Prostate gland (tissue), 2 donors: ENCODE measurements at regions not wholly inside any gene's neighbourhood (a gene's known extent, or its start where the extent isn't known, plus 50 kb on each side); places are given as distances from the start of the nearest gene placed in this dataset.

Experiments
- POLR2A ChIP-seq: fragments of 450-650 bp; IDR thresholded peaks from one replicate; pipeline ENCODE4 v1.6.1; 2016; ENCODE audit warnings: antibody characterized with exemption, mild to moderate bottlenecking
- POLR2AphosphoS5 ChIP-seq: sonication (generic); formaldehyde crosslinking; IDR thresholded peaks from one replicate; pipeline ENCODE4 v1.6.1; 2017; ENCODE audit warnings: antibody characterized with exemption
- TF ChIP-seq, protein P1 (sequence below), 4 experiments: fragments of 200-600 bp in 2 of 4; fragments of 450-650 bp in 2 of 4; sonication (generic) in 2 of 4; IDR thresholded peaks; 1 replicate in 3 of 4; 2 replicates in 1 of 4; pipeline ENCODE4 v1.5.1; 2016 to 2019; ENCODE audit warnings: antibody characterized with exemption in 4 of 4, mild to moderate bottlenecking in 2 of 4, moderate library complexity in 2 of 4

DNA sequence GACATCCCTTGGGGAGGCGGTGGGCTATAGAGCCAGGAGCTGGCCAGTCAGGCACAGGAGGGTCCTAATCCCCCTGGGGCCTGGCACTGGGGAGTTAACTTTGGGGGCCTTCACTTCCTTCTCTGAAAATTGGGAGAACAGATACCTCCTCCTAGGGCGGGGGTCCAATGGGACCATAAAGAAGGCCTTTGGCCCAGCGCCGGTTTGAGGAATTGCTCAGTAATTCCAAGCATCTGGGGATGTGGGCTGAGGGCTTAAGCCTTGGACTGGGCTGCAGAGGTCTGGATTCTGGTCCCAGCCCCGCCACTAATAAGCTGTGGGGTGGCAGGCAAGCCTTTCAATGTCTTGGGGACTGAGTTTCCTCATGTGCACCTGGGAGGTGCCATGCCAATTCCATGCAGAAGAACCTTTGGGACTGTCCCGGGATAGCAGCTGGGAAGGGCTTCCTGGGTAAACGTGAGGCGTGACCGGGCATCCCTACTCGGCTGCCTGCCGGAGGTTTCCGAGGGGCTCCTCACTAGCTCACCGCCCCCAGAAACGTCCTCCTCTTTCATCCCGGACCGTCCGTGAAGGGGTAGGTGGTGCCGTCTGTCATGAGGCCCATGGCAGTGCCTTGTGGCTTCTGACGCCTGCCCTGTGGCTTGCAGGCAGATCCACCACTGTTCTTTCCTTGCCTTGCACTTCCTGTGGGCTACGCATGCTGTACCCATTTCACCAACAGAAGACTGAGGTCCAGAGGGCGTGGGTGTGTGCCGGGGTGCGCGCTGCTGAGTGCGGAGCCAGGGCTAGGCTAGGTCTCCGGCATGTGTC, 67.4 kb upstream of the HPCAL1 start:
- TF ChIP-seq POLR2A: no peak
- TF ChIP-seq, protein P1, sequence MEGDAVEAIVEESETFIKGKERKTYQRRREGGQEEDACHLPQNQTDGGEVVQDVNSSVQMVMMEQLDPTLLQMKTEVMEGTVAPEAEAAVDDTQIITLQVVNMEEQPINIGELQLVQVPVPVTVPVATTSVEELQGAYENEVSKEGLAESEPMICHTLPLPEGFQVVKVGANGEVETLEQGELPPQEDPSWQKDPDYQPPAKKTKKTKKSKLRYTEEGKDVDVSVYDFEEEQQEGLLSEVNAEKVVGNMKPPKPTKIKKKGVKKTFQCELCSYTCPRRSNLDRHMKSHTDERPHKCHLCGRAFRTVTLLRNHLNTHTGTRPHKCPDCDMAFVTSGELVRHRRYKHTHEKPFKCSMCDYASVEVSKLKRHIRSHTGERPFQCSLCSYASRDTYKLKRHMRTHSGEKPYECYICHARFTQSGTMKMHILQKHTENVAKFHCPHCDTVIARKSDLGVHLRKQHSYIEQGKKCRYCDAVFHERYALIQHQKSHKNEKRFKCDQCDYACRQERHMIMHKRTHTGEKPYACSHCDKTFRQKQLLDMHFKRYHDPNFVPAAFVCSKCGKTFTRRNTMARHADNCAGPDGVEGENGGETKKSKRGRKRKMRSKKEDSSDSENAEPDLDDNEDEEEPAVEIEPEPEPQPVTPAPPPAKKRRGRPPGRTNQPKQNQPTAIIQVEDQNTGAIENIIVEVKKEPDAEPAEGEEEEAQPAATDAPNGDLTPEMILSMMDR (IDR thresholded peaks at IDR 0.05): no peak
- no peak for TF ChIP-seq POLR2AphosphoS5
